DND-41 (cell line): ENCODE measurements at regions not wholly inside any gene's neighbourhood (a gene's known extent, or its start where the extent isn't known, plus 50 kb on each side); places are given as distances from the start of the nearest gene placed in this dataset.

ENCODE experiments used
- ATAC-seq: fragments of 200-7000 bp; cut with Tn5 transposase; 3 replicates; pipeline ENCODE4 v1.9.1; 2021; ENCODE audit warnings: low read depth; ENCODE audit not compliant: insufficient read depth
- DNase-seq: peaks from one replicate; pipeline ENCODE4 v3.0.0-alpha.2; 2020
- H2AFZ ChIP-seq: 2 replicates; pipeline ENCODE4 v1.6.0; 2012; ENCODE audit warnings: low read depth, low read length
- H3K27ac ChIP-seq: 2 replicates; pipeline ENCODE4 v1.5.1; 2012; ENCODE audit warnings: low read length, inconsistent platforms
- H3K27me3 ChIP-seq: fragments of 200-600 bp; sonication (generic); 2 replicates; pipeline ENCODE4 v1.6.0; 2012; ENCODE audit warnings: low read length, mild to moderate bottlenecking, inconsistent platforms; ENCODE audit not compliant: insufficient read depth, poor library complexity
- H3K36me3 ChIP-seq: 2 replicates; pipeline ENCODE4 v1.5.1; 2012; ENCODE audit warnings: low read length, inconsistent platforms; ENCODE audit not compliant: insufficient read depth
- H3K4me1 ChIP-seq: 2 replicates; pipeline ENCODE4 v1.5.1; 2012; ENCODE audit warnings: mild to moderate bottlenecking, low read length; ENCODE audit not compliant: insufficient read depth
- H3K4me2 ChIP-seq: 2 replicates; pipeline ENCODE4 v1.6.0; 2012; ENCODE audit warnings: mild to moderate bottlenecking, moderate library complexity, low read length, inconsistent platforms; ENCODE audit not compliant: insufficient read depth
- H3K4me3 ChIP-seq, 2 experiments: fragments of 200-600 bp in 1 of 2; shearing (Covaris generic) in 1 of 2; 2 replicates each; pipeline ENCODE4 v1.5.1; 2012 to 2016; ENCODE audit warnings: inconsistent platforms in 2 of 2, low read length in 2 of 2, mild to moderate bottlenecking in 2 of 2, low read depth in 1 of 2, moderate library complexity in 1 of 2
- H3K79me2 ChIP-seq: 2 replicates; pipeline ENCODE4 v1.6.0; 2012; ENCODE audit warnings: low read length, inconsistent platforms; ENCODE audit not compliant: insufficient read depth
- H3K9ac ChIP-seq: 2 replicates; pipeline ENCODE4 v1.6.0; 2012; ENCODE audit warnings: low read depth, mild to moderate bottlenecking, inconsistent platforms, low read length, moderate library complexity
- H3K9me3 ChIP-seq: 2 replicates; pipeline ENCODE4 v1.5.1; 2012; ENCODE audit warnings: low read length, moderate library complexity, mild to moderate bottlenecking, inconsistent platforms; ENCODE audit not compliant: insufficient read depth, severe bottlenecking
- H4K20me1 ChIP-seq: 2 replicates; pipeline ENCODE4 v1.6.0; 2012; ENCODE audit warnings: low read length; ENCODE audit not compliant: insufficient read depth
- EZH2 ChIP-seq: IDR thresholded peaks from 3 replicates; pipeline ENCODE4 v1.6.1; 2012; ENCODE audit warnings: borderline replicate concordance, low read depth, mild to moderate bottlenecking, moderate library complexity, low read length, inconsistent platforms; ENCODE audit not compliant: severe bottlenecking
- TF ChIP-seq, protein P1 (sequence below): IDR thresholded peaks from 2 replicates; pipeline ENCODE4 v1.5.1; 2012; ENCODE audit warnings: borderline replicate concordance, low read length, moderate library complexity, mild to moderate bottlenecking; ENCODE audit not compliant: poor library complexity, severe bottlenecking; ENCODE audit errors: extremely low read depth

- peaks cover 11% of the 10 kb centered on the region for H3K27me3 ChIP-seq
- H2AFZ ChIP-seq = no peak overlapping the region
- no peaks in the 10 kb centered on the region for H3K9me3 ChIP-seq
- no peak overlapping the region for H3K27ac ChIP-seq
- H3K79me2 ChIP-seq = no peaks in the 10 kb centered on the region
- H3K36me3 ChIP-seq = no peaks in the 10 kb centered on the region
- no peak overlapping the region for H3K4me3 ChIP-seq
- no peaks in the 10 kb centered on the region for H3K4me1 ChIP-seq
- H3K9ac ChIP-seq = no peak overlapping the region
- no peak for ATAC-seq
- H3K4me2 ChIP-seq = no peak overlapping the region
- TF ChIP-seq, protein P1, sequence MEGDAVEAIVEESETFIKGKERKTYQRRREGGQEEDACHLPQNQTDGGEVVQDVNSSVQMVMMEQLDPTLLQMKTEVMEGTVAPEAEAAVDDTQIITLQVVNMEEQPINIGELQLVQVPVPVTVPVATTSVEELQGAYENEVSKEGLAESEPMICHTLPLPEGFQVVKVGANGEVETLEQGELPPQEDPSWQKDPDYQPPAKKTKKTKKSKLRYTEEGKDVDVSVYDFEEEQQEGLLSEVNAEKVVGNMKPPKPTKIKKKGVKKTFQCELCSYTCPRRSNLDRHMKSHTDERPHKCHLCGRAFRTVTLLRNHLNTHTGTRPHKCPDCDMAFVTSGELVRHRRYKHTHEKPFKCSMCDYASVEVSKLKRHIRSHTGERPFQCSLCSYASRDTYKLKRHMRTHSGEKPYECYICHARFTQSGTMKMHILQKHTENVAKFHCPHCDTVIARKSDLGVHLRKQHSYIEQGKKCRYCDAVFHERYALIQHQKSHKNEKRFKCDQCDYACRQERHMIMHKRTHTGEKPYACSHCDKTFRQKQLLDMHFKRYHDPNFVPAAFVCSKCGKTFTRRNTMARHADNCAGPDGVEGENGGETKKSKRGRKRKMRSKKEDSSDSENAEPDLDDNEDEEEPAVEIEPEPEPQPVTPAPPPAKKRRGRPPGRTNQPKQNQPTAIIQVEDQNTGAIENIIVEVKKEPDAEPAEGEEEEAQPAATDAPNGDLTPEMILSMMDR = no peak
- TF ChIP-seq EZH2 = no peak
- no peaks in the 10 kb centered on the region for H4K20me1 ChIP-seq
- DNase-seq = no peak
Measured at GRCh38 chr7:148478551-148478950, 112.0 kb upstream of the C7orf33 start.

GRCh38 chr7:148480479-148481146 lies 110.0 kb upstream of the C7orf33 start:
- H3K4me1 ChIP-seq = no peaks in the 10 kb centered on the region
- H3K9ac ChIP-seq = no peak overlapping the region
- H4K20me1 ChIP-seq = no peaks in the 10 kb centered on the region
- no peak overlapping the region for H3K27ac ChIP-seq
- peaks cover 4% of the 10 kb centered on the region for H3K27me3 ChIP-seq
- H3K36me3 ChIP-seq = no peaks in the 10 kb centered on the region
- H2AFZ ChIP-seq = no peak overlapping the region
- DNase-seq = no peak
- no peaks in the 10 kb centered on the region for H3K9me3 ChIP-seq
- TF ChIP-seq, protein P1 = no peak
- no peaks in the 10 kb centered on the region for H3K79me2 ChIP-seq
- no peak for ATAC-seq
- H3K4me3 ChIP-seq = no peak overlapping the region
- no peak overlapping the region for H3K4me2 ChIP-seq

DNA sequence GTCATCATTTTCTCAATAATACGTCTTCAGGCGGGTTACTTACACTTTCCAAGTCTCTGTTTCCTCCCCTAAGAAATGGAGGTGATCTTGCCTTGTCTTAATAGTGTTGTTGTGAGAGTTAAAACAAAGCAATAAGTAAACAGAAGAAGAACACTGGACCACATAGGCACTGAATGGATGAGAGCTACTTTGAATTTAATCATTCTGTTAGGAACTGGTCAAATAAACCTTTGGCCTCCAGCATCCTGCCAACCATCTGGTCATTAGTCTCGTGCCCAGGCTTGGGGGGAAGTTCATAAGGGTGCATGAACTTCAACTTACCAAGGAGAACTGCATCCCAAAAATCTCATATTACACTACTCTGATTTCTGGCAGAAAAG lies 109.4 kb upstream of the C7orf33 start:
- Histone ChIP-seq H3K27me3 (peaks cover 4% of the 10 kb centered on the region), H3K79me2 (no peaks in the 10 kb centered on the region), H3K4me1 (no peaks in the 10 kb centered on the region), H3K4me3 (no peak overlapping the region), H4K20me1 (no peaks in the 10 kb centered on the region), H3K9me3 (no peaks in the 10 kb centered on the region), H2AFZ (no peak overlapping the region), H3K9ac (no peak overlapping the region), H3K4me2 (no peak overlapping the region), H3K36me3 (no peaks in the 10 kb centered on the region), H3K27ac (no peak overlapping the region)
- no peak for ATAC-seq
- TF ChIP-seq, protein P1 = no peak
- TF ChIP-seq EZH2 = no peak
- DNase-seq = no peak
